ENCODE measurements at regions not wholly inside any gene's neighbourhood (a gene's known extent, or its start where the extent isn't known, plus 50 kb on each side); places are given as distances from the start of the nearest gene placed in this dataset.
"Not testable (repeated sequence)": the region's sequence is repeated elsewhere in the genome, so short reads cannot be mapped to it uniquely, and the experiment has no call there.

DNA sequence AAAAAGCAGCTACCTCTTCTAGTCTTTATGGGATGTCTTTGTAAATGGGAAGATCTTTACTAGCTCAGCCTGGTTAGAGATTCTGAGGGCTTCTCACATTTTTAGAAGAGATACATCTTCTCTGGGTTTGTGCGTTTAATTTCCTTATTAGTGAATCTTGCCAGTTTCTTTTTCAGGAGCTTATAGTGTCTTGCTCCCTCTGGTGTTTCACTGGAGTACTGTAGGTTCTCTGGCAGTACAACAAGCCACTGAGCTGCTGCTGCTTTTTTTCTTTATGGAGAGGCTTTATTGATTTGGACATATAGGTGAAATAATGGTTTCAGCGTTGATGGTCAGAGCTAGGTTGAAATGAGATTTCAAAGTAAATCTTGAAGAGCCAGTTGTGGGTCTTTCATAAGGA, 82.9 kb downstream of the LAS1L start:
- DNase-seq (ENCODE audit: low spot score) = peak; percentile 24

DNA sequence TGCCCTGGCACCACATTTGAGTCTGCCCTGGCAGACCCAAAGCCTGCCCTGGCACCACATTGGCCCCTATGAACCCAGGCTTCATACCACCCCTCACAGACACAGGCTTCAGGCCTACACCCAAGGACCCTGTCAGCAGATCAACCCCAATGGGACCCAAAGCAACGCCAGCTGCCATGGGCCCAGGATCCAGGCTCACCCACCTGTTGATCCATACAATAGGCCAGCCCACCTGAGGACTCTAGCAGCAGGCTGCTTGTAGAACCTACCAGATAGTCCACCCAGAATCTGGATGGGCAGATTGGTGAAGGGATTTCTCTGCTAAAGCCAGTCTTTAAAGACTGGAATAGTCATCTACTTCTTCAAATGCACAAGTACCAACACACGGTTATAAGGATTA, 114.4 kb downstream of the LAS1L start:
- DNase-seq (ENCODE audit: low spot score) = no peak

DNA sequence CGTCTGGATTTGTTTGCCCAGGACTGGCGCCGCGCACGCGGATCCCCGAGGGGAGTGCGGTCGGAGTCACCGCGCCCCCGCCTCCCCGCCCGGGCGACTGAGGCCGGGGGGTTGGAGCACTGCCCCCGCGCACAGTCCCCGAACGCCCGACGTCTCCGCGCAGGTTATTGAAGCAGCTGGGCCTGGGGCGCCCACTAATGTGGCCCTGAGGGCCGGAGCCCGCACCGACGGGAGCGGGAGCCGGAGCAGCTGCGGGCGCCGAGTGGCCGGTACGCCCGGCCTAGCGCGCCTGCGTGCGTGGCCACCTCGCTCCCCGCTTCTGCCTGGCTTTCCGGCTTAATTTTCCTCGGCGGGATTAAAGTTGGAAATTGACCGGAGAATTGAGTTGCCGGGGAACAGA, 126.9 kb downstream of the LAS1L start:
- DNase-seq (ENCODE audit: low spot score) = not testable (repeated sequence)

- no peak for DNase-seq (ENCODE audit: low spot score)
Measured at GRCh38 chrX:65407157-65407626, 127.4 kb downstream of the LAS1L start.

GRCh38 chrX:65406532-65406931, 128.1 kb downstream of the LAS1L start:
- DNase-seq (ENCODE audit: low spot score) = peak; percentile 3

- DNase-seq (ENCODE audit: low spot score) = no peak
Measured at GRCh38 chrX:65392284-65392683, 142.3 kb downstream of the LAS1L start.

DNA sequence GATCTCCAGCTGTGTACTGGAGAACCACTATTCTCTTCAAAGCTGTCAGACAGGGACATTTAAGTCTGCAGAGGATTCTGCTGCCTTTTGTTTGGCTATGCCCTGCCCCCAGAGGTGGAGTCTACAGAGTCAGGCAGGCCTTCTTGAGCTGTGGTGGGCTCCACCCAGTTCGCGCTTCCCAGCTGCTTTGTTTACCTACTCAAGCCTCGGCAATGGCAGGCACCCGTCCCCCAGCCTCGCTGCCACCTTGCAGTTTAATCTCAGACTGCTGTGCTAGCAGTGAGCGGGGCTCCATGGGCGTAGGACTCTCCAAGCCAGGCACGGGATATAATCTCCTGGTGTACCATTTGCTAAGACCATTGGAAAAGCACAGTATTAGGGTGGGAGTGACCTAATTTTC, 145.5 kb downstream of the LAS1L start:
- not testable (repeated sequence) for DNase-seq (ENCODE audit: low spot score)
